Glutamatergic neuron (in vitro differentiated cells): ENCODE measurements at regions not wholly inside any gene's neighbourhood (a gene's known extent, or its start where the extent isn't known, plus 50 kb on each side); places are given as distances from the start of the nearest gene placed in this dataset.
A peak's percentile ranks its signal among the peaks of the same experiment; 100 is the strongest.
"Not testable (repeated sequence)": the region's sequence is repeated elsewhere in the genome, so short reads cannot be mapped to it uniquely, and the experiment has no call there.

Source experiments
- DNase-seq: peaks from one replicate; pipeline ENCODE4 v3.0.0; 2022
- H3K27ac Mint-ChIP-seq: one replicate; pipeline ENCODE4 v1.8.0; 2020; ENCODE audit warnings: mild to moderate bottlenecking, mixed read lengths, inconsistent platforms; ENCODE audit not compliant: unreplicated experiment
- H3K27me3 Mint-ChIP-seq: one replicate; pipeline ENCODE4 v1.8.0; 2020; ENCODE audit warnings: mild to moderate bottlenecking, moderate library complexity, mixed read lengths, inconsistent platforms; ENCODE audit not compliant: unreplicated experiment
- H3K36me3 Mint-ChIP-seq: one replicate; pipeline ENCODE4 v1.8.0; 2020; ENCODE audit warnings: mild to moderate bottlenecking, mixed read lengths, inconsistent platforms; ENCODE audit not compliant: unreplicated experiment
- H3K4me1 Mint-ChIP-seq: one replicate; pipeline ENCODE4 v1.8.0; 2020; ENCODE audit warnings: mild to moderate bottlenecking, low read depth, mixed read lengths, inconsistent platforms; ENCODE audit not compliant: unreplicated experiment
- H3K4me3 Mint-ChIP-seq: one replicate; pipeline ENCODE4 v1.8.0; 2020; ENCODE audit warnings: mild to moderate bottlenecking, mixed read lengths, inconsistent platforms; ENCODE audit not compliant: unreplicated experiment
- H3K9me3 Mint-ChIP-seq: one replicate; pipeline ENCODE4 v1.8.0; 2020; ENCODE audit warnings: mild to moderate bottlenecking, moderate library complexity, mixed read lengths, inconsistent platforms; ENCODE audit not compliant: unreplicated experiment
- CTCF ChIP-seq: fragments of 200-600 bp; sonication (generic); IDR thresholded peaks from one replicate; pipeline ENCODE4 v1.5.0; 2021; ENCODE audit not compliant: partially characterized antibody, unreplicated experiment

DNA sequence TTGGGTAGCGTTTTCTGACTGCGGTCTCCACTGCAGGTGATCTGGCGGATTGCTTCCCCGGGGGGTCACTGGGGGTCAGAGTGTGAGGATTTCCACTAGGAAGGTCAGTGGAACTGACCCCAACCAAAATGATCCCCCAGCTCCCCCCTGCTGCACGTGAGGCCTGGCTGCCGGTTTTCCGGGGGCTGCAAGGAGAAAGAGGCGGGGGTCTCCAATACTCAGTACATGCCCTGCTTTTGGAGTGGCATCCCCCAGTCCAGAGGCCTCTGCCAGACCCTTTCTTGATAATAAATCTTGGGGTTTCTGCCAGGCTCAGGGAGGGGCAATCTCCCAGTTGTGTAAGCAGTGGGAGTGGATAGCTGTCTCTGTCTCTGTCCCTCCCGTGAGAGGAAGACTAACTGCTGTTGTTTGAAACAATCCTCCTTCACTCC is 71.5 kb upstream of the RTL6 start:
- no peaks in the 10 kb centered on the region for H3K27me3 Mint-ChIP-seq
- no peak for DNase-seq

DNA sequence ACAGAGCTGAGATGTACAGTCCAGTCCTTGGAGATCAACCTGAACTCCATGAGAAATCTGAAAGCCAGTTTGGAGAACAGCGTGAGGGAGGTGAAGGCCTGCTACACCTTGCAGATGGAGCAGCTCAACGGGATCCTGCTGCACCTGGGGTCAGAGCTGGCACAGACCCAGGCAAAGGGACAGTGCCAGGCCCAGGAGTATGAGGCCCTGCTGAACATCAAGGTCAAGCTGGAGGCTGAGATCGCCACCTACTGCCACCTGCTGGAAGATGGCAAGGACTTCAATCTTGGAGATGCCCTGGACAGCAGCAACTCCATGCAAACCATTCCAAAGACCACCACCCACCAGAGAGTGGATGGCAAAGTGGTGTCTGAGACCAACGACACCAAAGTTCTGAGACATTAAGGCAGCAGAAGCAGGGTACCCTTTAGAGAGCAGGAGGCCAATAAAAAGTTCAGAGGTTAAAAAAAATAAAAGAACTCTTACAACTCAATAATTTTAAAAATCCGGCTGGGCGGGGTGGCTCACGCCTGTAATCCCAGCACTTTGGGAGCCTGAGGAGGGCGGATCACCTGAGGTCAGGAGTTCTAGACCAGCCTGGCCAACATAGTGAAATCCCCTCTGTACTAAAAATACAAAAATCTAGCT is 69.9 kb upstream of the RTL6 start:
- peaks cover 15% of the 10 kb centered on the region for H3K9me3 Mint-ChIP-seq
- peak; percentile 43 for DNase-seq
- no peak for TF ChIP-seq CTCF
- no peak overlapping the region for H3K4me3 Mint-ChIP-seq
- H3K36me3 Mint-ChIP-seq, result peaks cover 20% of the 10 kb centered on the region
- H3K4me1 Mint-ChIP-seq, result peaks cover 3% of the 10 kb centered on the region
- no peaks in the 10 kb centered on the region for H3K27me3 Mint-ChIP-seq
- no peak overlapping the region for H3K27ac Mint-ChIP-seq

More for the DNA sequence above, 71.5 kb upstream of the RTL6 start:
- no peak for TF ChIP-seq CTCF
- no peak overlapping the region for H3K27ac Mint-ChIP-seq
- no peak overlapping the region for H3K4me3 Mint-ChIP-seq
- H3K4me1 Mint-ChIP-seq, result peaks cover 3% of the 10 kb centered on the region
- H3K9me3 Mint-ChIP-seq, result peaks cover 13% of the 10 kb centered on the region
- peaks cover 12% of the 10 kb centered on the region for H3K36me3 Mint-ChIP-seq

GRCh38 chr22:44567378-44567841 is 69.4 kb upstream of the RTL6 start:
- H3K27ac Mint-ChIP-seq, DNase-seq, H3K27me3 Mint-ChIP-seq, H3K4me3 Mint-ChIP-seq, H3K4me1 Mint-ChIP-seq: not testable (repeated sequence)
- Mint-ChIP-seq H3K9me3 (peaks cover 15% of the 10 kb centered on the region), H3K36me3 (peaks cover 20% of the 10 kb centered on the region)

- Mint-ChIP-seq H3K4me1 (peaks cover 3% of the 10 kb centered on the region), H3K4me3 (no peak overlapping the region), H3K27me3 (no peaks in the 10 kb centered on the region), H3K36me3 (peaks cover 20% of the 10 kb centered on the region), H3K9me3 (peaks cover 15% of the 10 kb centered on the region), H3K27ac (no peak overlapping the region)
- no peak for DNase-seq
- no peak for TF ChIP-seq CTCF
Observed at GRCh38 chr22:44566911-44567310, 68.9 kb upstream of the RTL6 start.

DNA sequence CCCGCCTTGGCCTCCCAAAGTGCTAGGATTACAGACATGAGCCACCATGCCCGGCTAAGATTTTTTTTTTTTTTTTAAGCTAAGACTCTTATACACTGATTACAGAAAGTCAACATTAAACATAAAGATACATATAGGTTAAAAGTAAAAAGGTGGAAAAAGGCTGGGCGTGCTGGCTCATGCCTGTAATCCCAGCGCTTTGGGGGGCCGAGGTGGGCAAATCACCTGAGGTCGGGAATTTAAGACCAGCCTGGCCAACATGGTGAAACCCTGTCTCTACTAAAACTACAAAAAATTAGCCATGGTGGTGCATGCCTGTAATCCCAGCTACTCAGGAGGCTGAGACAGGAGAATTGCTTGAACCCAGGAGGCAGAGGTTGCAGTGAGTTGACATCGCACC is 64.6 kb upstream of the RTL6 start:
- not testable (repeated sequence) for H3K4me3 Mint-ChIP-seq, H3K27me3 Mint-ChIP-seq, H3K36me3 Mint-ChIP-seq, H3K4me1 Mint-ChIP-seq, H3K9me3 Mint-ChIP-seq, H3K27ac Mint-ChIP-seq, DNase-seq

GRCh38 chr22:44561139-44561840 is 63.3 kb upstream of the RTL6 start:
- no peak for DNase-seq
- H3K4me3 Mint-ChIP-seq, result no peak overlapping the region
- no peaks in the 10 kb centered on the region for H3K27me3 Mint-ChIP-seq
- H3K4me1 Mint-ChIP-seq, result no peaks in the 10 kb centered on the region
- H3K9me3 Mint-ChIP-seq, result peaks cover 7% of the 10 kb centered on the region
- peaks cover 8% of the 10 kb centered on the region for H3K36me3 Mint-ChIP-seq
- H3K27ac Mint-ChIP-seq, result no peak overlapping the region
- no peak for TF ChIP-seq CTCF

- H3K27me3 Mint-ChIP-seq, DNase-seq, H3K36me3 Mint-ChIP-seq, H3K27ac Mint-ChIP-seq, H3K4me3 Mint-ChIP-seq, H3K9me3 Mint-ChIP-seq, H3K4me1 Mint-ChIP-seq: not testable (repeated sequence)
Observed at GRCh38 chr22:44558671-44559070, 60.6 kb upstream of the RTL6 start.

- not testable (repeated sequence) for H3K4me3 Mint-ChIP-seq, H3K36me3 Mint-ChIP-seq, H3K9me3 Mint-ChIP-seq, H3K27me3 Mint-ChIP-seq, H3K4me1 Mint-ChIP-seq, DNase-seq, H3K27ac Mint-ChIP-seq
Observed at GRCh38 chr22:44557872-44558271, 59.8 kb upstream of the RTL6 start.
